Panc1 (cell line): ENCODE measurements at regions not wholly inside any gene's neighbourhood (a gene's known extent, or its start where the extent isn't known, plus 50 kb on each side); places are given as distances from the start of the nearest gene placed in this dataset.
A peak's percentile ranks its signal among the peaks of the same experiment; 100 is the strongest.

Source experiments
- POLR2AphosphoS5 ChIP-seq: IDR thresholded peaks from 2 replicates; pipeline ENCODE4 v1.6.1; 2012; ENCODE audit warnings: mild to moderate bottlenecking, low read depth, low read length, moderate library complexity
- SIN3A ChIP-seq: IDR thresholded peaks from 2 replicates; pipeline ENCODE4 v1.6.1; 2012; ENCODE audit warnings: low read depth, mild to moderate bottlenecking, low read length, moderate library complexity, borderline replicate concordance; ENCODE audit not compliant: insufficient read depth
- TCF7L2 ChIP-seq: IDR thresholded peaks from 2 replicates; pipeline ENCODE4 v1.6.1; 2011; ENCODE audit warnings: mild to moderate bottlenecking, low read depth, low read length, inconsistent platforms
- TF ChIP-seq, protein P1 (sequence below): fragments of 450-650 bp; IDR thresholded peaks from 2 replicates; pipeline ENCODE4 v1.5.1; 2017; ENCODE audit warnings: mild to moderate bottlenecking
- TF ChIP-seq, protein P2 (sequence below), 2 experiments: IDR thresholded peaks; 2 replicates each; pipeline ENCODE4 v1.6.1; 2011 to 2012; ENCODE audit warnings: low read depth in 2 of 2, control low read depth in 1 of 2, low read length in 1 of 2, mild to moderate bottlenecking in 1 of 2, moderate library complexity in 1 of 2; ENCODE audit not compliant: insufficient read depth in 1 of 2

- TF ChIP-seq, protein P1, sequence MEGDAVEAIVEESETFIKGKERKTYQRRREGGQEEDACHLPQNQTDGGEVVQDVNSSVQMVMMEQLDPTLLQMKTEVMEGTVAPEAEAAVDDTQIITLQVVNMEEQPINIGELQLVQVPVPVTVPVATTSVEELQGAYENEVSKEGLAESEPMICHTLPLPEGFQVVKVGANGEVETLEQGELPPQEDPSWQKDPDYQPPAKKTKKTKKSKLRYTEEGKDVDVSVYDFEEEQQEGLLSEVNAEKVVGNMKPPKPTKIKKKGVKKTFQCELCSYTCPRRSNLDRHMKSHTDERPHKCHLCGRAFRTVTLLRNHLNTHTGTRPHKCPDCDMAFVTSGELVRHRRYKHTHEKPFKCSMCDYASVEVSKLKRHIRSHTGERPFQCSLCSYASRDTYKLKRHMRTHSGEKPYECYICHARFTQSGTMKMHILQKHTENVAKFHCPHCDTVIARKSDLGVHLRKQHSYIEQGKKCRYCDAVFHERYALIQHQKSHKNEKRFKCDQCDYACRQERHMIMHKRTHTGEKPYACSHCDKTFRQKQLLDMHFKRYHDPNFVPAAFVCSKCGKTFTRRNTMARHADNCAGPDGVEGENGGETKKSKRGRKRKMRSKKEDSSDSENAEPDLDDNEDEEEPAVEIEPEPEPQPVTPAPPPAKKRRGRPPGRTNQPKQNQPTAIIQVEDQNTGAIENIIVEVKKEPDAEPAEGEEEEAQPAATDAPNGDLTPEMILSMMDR, result no peak
- TF ChIP-seq, protein P2, sequence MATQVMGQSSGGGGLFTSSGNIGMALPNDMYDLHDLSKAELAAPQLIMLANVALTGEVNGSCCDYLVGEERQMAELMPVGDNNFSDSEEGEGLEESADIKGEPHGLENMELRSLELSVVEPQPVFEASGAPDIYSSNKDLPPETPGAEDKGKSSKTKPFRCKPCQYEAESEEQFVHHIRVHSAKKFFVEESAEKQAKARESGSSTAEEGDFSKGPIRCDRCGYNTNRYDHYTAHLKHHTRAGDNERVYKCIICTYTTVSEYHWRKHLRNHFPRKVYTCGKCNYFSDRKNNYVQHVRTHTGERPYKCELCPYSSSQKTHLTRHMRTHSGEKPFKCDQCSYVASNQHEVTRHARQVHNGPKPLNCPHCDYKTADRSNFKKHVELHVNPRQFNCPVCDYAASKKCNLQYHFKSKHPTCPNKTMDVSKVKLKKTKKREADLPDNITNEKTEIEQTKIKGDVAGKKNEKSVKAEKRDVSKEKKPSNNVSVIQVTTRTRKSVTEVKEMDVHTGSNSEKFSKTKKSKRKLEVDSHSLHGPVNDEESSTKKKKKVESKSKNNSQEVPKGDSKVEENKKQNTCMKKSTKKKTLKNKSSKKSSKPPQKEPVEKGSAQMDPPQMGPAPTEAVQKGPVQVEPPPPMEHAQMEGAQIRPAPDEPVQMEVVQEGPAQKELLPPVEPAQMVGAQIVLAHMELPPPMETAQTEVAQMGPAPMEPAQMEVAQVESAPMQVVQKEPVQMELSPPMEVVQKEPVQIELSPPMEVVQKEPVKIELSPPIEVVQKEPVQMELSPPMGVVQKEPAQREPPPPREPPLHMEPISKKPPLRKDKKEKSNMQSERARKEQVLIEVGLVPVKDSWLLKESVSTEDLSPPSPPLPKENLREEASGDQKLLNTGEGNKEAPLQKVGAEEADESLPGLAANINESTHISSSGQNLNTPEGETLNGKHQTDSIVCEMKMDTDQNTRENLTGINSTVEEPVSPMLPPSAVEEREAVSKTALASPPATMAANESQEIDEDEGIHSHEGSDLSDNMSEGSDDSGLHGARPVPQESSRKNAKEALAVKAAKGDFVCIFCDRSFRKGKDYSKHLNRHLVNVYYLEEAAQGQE (IDR thresholded peaks at IDR 0.05; ENCODE audit: insufficient read depth in 1 of 2, low read depth in 2 of 2, low read length in 1 of 2), result no peak; a peak in 2 of 4 replicates
- TF ChIP-seq TCF7L2, result peak; percentile 99
- peak; percentile 89 for TF ChIP-seq POLR2AphosphoS5
- peak; percentile 97 for TF ChIP-seq SIN3A
These were observed 102.5 kb downstream of the ARRDC3 start for GRCh38 chr5:91280362-91281269.
